Heart left ventricle (tissue), 13 donors: ENCODE measurements at regions not wholly inside any gene's neighbourhood (a gene's known extent, or its start where the extent isn't known, plus 50 kb on each side); places are given as distances from the start of the nearest gene placed in this dataset.

ENCODE experiments used
- POLR2A ChIP-seq, 2 donors: fragments of 450-650 bp; IDR thresholded peaks; one replicate each; pipeline ENCODE4 v1.6.1; 2017; ENCODE audit warnings: antibody characterized with exemption in 2 of 2, mild to moderate bottlenecking in 2 of 2, moderate library complexity in 2 of 2
- TF ChIP-seq, protein P1 (sequence below), 12 donors: fragments of 200-600 bp; sonication (generic) in 4 of 12; IDR thresholded peaks; one replicate each; pipeline versions ENCODE4 v1.5.0 to v1.8.0; 2018 to 2022; ENCODE audit warnings: antibody characterized with exemption in 12 of 12, mild to moderate bottlenecking in 5 of 12
- donor health status: ischemic (EF 13 %, LVEDD 7.1; RV severe dilation, severe dysfunction).
- donor health status: DM: no; HTN: yes; CAD: no.
- donor health status: DM: no; HTN: no; CAD: no.
- donor health status: ischemic (EF 25% LVEDD 6.9; RV normal size, moderate dysfunction).
- donor health status: ischemic (EF 25% LVEDD 5.7; RV mildly dilated, moderate dysfunction).
- donor health status: ischemic (EF 35%, LVEDD 5.7; RV mildly dilated, moderate dysfunction).
- donor health status: nonischemic (EF 11% LVEDD 7.7; RV severe dilation, severe dysfunction).
- donor health status: DM: yes; HTN: yes; CAD: no.
- donor health status: PGD.
- donor health status: ischemic (EF 29% LVEDD 5.4; RV normal size, mild dysfunction).
- donor health status: nonischemic (EF 23%, LVEDD 6.1; RV moderate dilation, normal function).

GRCh38 chr6:113723182-113723581, 134.0 kb upstream of the MARCKS start:
- TF ChIP-seq, protein P1, sequence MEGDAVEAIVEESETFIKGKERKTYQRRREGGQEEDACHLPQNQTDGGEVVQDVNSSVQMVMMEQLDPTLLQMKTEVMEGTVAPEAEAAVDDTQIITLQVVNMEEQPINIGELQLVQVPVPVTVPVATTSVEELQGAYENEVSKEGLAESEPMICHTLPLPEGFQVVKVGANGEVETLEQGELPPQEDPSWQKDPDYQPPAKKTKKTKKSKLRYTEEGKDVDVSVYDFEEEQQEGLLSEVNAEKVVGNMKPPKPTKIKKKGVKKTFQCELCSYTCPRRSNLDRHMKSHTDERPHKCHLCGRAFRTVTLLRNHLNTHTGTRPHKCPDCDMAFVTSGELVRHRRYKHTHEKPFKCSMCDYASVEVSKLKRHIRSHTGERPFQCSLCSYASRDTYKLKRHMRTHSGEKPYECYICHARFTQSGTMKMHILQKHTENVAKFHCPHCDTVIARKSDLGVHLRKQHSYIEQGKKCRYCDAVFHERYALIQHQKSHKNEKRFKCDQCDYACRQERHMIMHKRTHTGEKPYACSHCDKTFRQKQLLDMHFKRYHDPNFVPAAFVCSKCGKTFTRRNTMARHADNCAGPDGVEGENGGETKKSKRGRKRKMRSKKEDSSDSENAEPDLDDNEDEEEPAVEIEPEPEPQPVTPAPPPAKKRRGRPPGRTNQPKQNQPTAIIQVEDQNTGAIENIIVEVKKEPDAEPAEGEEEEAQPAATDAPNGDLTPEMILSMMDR (IDR thresholded peaks at IDR 0.05): no peak
- TF ChIP-seq POLR2A (IDR thresholded peaks at IDR 0.05): no peak
